IPS-NIHi11 (cell line): ENCODE measurements at regions not wholly inside any gene's neighbourhood (a gene's known extent, or its start where the extent isn't known, plus 50 kb on each side); places are given as distances from the start of the nearest gene placed in this dataset.
"Not testable (repeated sequence)": the region's sequence is repeated elsewhere in the genome, so short reads cannot be mapped to it uniquely, and the experiment has no call there.

Experiments
- DNase-seq: peaks from one replicate; pipeline ENCODE4 v3.0.0; 2012; ENCODE audit warnings: mixed read lengths, low spot score

DNA sequence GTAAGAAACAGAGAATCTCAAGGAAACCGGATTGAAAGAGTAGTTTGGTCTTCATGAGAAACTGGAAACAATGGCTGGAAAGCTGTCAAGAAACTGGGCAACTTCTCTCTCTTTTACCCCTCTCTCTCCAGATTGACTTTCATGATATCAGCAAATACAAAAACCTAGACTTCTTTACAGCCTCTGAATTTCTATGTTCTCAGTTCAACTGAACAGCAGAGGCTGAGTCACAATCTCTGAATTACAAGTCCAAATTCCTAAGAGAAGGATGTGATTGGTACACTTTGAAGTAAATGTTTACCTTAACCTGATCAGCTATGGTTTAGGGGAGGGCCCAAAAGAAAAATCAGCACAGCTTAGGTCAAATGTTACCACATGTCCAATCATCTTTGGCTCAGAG lies 974.9 kb downstream of the RPA4 start:
- DNase-seq, result no peak

DNA sequence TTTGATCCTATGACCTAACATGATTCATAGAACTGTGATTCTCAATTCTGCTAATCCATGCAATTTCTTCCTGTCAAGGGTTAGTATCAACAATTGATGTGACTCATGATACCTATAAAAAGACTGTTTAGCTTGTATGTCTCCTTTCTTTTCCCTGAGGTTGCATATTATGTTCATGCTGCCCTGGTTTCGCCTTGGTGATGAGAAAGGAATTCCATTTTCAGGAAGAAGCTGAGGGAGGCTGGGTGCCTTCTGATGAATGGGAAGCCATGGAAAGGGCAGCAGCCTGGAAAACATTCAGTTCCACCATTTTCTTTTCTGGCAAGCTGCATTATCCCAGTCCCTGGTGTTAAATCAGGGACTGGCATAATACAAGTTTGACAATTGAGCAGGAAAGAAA lies 976.5 kb downstream of the RPA4 start:
- DNase-seq, result no peak

DNA sequence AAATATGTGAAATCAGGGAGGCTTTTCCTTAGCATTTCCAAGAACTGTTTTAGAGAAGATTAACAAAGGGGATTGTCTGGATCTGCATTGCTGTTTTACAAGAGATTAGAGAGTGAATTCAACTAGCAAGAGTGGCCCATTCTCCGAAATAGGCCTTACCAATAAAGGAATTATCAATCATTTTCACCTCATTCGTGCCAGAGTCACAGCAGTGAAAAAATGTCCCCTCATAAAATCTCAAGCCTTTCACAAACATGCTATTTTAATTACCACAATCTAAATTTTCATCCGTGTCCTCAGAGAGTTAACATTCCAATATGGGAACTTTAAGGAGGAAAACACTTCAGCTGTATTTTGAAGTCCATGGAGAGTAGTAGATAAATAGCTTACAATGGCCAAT lies 979.6 kb downstream of the RPA4 start:
- no peak for DNase-seq

DNA sequence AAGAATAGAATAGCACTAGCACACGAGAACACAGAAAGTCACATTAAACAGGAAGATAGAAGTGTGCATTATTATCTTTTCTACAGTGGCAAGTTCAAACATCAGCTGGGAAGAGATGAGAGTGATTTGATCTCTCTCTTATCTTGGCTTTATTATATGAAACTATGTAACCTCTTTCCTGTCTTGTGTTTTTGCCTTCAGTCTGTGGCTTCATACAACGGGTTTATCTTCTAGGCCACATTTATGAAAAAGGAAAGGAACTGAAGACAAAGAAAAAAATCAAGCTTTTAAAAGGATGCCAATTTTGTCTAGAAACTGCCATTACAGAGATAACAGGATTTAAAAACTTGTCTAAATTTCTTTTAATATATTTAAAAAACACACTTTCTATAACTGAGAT lies 983.6 kb downstream of the RPA4 start:
- no peak for DNase-seq

DNA sequence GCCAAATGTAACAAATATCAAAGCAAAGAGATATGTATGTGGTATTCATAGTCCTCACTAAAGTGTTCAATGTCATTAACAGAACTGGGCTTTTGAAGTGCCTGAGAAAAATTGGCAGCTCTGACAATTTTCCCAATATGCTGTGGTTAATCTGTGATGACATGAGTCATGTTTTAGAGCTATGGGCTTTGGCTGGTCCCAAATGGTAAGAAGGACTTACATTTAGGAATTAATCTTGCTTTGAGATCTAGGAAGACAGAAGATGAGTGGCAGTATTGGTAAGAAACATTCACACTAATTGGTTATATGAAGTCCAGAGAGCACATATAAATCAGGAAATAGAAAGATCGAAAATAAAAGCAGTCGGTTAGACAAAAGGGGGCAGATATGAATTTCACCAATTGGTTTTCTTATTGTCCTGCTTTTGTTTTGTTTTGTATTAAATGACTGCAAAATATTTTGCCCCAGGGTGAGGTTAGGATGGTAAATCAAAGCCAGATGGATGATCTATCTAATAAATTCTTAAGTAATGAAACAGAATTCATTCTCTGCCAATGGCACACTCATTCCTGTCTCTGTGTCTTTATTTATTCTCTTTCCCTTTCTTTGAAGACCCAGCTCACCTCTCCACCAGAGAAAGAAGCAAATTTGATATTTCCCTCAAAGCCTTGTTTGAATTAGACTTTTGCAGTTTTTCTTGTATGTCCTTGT lies 993.1 kb downstream of the RPA4 start:
- DNase-seq, result no peak

DNA sequence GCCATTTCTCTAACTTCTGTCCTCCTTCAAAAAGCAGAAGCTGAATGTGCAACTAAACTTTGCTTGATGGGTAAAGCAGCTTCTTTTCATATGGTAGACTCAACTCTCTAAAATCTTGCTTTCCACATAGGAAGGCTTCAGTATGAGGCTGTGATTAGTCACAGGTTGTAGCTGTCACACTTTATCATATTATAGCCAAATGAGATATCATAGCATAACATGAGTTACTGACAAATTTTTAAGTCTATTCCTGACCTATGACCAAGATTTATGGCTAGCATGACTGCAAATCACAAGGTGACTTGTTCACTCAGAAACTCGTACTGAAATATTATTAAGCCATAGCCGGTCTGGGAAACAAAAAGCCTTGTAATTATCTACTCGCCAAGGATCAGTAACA lies 998.6 kb downstream of the RPA4 start:
- no peak for DNase-seq

DNA sequence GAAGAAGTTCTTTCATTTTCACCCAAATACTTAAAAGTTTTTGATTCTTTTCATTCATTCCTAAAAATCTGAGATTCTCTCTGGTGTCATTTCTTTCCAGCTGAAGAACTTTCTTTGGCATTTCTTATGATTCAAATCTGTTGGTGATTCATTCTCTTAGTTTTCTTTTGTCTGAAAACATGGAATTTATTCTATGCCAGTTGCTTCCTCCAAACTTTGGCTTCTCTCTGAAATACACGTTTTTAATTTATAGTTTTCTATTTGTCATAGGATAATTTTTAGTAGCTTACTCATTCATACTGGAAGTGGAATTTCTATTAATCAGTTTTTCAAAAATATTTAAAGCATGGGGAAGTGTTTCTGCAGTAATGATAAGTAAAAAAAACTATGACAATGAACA lies 1012.0 kb downstream of the RPA4 start:
- DNase-seq, result no peak

DNA sequence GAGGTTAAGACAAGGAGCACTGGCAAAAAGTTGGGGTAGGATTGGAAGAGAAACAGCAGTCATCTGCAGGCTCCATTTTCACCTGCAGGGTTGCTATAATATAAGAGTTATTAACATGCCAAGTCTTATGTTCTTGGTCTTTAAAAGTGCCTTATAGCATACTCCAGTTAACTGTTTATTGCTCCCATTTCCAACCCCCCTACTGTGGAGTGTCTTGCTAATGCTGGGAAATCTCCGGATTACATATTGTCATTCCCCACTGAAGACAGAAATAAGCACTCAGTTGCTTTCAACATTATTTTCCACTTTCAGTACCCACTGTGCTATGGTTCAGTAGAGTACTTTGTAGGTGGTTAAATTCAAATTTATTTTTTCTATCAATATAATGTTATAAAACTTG lies 1014.3 kb downstream of the RPA4 start:
- no peak for DNase-seq

DNA sequence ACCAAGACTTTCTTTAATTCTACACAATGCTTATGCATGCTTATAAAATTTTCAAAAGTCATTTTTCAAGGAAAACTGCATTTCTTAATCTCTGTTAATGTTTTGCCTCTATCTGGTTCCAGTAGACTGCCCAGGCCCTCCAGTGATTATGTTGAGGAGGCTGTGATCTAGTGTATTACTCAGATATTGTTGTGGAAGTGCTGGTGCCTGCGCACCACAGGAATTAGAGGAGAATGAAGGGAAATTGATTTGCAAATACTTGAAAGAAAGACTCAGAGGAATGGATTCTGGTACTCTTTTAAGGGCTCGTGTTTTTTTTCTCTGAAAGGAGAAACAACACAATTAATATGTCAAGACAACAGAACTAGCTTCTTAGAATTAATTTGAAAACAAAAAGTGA lies 1015.1 kb downstream of the RPA4 start:
- DNase-seq, result no peak

DNA sequence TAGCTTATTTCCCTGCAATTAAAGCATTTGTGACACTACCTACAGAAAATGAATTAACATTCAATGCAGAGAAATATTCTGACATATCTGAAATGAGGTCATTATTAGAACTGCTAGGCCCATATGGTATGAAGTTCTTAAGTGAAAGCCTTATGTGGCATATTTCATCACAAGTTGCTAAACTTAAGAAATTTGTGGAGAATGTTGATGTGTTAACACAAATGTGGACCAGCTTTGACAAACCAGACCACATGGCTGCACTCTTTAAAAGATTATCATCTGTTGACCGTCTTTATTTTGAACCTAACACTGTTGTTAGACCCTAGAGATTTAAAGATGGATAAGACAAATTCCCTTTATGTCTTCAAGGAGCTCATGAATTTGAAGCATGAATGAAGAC lies 1024.1 kb downstream of the RPA4 start:
- no peak for DNase-seq

DNA sequence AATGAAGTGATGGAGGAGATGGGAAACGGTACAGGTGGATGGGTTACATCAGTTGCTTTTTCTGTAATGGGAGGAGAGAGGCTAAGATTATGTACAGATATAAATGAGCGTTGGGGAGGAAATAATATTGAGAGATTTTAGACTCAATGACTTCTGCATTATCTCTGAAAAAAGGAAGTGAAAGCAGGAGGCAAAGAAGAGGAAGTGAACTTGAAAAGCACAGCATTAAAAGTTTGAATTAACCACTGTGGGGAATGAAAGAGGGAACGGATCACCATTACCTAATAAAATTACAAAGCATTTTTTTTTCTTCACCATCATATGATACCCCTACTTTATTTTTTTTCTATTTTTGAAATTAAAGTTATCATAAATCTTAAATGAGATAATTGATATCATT lies 1025.5 kb downstream of the RPA4 start:
- DNase-seq, result no peak

DNA sequence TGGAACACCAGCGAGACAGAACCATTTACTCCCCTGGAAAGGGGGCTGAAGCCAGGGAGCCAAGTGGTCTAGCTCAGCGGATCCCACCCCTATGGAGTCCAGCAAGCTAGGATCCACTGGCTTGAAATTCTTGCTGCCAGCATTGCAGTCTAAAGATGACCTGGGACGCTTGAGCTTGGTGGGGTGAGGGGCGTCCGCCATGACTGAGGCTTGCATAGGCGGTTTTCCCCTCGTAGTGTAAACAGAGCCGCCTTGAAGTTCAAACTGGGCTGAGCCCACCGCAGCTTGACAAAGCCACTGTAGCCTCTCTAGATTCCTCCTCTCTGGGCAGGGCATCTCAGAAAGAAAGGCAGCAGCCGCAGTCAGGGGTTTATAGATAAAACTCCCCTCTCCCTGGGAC lies 1031.7 kb downstream of the RPA4 start:
- DNase-seq, result not testable (repeated sequence)

DNA sequence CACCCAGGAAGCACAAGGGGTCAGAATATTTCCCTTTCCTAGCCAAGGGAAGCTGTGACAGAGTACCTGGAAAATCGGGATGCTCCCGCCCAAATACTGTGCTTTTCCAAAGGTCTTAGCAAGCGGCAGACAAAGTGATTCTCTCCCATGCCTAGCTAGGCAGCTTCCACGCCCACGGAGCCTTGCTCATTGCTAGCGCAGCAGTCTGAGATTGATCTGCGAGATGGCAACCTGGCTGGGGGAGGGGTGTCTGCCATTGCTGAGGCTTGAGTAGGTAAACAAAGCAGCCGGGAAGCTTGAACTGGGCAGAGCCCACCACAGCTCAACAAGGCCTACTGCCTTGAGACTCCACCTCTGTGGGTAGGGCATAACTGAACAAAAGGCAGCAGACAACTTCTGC lies 1037.5 kb downstream of the RPA4 start:
- DNase-seq, result not testable (repeated sequence)

DNA sequence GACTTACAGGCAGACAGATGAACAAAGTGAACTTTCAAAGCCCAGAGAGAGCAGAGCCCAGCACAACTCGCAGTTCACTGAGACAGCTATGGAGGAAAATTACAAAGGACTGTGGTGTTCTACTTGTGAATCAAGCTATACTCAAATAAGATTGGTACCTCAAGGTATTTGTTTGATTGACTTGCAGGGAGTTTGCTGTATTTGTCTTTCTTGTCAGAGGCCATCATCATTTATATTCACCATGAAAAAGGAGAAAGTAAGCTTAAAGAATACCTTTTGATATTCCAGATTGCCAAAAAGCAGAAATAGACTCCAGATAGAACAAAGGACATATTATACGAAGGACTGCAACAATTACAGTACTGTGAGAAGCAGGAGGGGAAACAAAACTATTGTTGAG lies 1047.9 kb downstream of the RPA4 start:
- DNase-seq, result no peak

DNA sequence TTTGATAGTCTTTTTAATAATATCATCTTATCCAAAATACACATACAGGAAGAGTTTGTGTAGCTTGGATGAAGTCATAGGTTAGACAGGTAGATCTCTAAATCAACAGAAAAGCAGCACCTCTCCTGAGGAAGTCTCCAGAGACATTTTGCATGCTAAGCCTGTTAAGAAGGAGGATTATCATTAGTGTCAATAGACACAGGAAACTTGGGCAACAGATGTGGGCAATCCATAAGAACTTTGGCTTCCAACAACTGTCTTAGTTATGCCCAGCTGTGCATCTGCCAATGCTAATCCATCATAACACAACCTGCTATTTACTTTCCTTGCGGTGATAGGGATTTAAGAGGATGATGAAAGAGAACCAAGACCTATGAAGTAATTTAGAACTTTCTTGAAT lies 1052.6 kb downstream of the RPA4 start:
- no peak for DNase-seq

DNA sequence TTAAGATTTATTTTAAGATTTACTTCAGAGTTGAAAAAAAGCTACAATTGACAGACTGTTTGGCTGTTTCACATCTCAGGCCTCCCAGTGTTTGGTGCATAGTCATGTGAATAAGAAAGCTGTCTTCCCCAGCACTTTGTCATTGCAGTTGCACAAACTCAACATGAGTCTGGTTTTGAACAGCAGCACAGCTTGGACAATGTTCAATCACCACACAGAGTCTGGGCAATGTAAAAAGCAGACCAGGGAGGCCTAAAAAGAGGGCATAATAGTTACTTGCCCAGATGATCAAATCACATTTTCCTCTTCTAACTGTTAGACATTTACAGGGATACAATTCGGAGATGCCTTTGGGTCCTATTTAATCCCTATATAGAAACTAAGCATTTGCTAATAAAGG lies 1055.0 kb downstream of the RPA4 start:
- DNase-seq, result no peak

DNA sequence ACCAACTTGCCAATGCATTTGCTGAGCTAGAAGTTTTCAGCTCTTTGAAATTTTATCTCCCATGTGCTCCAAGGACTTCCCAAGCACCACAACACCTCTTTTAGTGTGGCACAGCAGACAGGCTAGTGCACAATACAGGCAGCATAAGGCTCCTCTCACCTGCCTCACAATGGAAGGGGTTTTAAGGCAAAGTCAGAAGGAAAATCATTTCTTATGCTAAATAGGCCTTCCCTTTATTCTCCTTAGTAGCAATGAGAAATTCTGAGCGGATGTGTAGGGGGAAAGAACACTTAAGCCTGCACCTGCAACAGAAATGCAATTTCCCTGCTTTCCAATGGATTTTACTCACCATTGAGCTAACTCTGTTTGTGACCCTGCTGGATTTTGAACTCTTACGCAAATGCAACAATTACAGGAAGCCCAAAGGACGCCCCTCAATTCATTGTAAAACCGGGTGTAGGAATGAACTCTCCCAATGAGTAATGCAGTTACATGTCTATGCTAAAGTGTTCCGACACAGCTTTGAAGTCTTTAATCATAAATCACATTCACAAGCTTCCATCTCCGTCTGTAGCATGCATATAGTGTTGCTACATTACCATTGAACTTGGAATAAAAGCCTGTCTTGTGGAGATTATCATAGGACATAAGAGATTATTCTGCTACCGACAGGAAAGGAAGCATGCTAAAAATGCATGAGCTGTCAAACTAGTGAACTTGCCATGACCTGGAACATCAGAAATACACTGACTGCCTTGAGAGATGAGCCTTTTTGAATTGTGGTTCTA lies 1084.9 kb downstream of the RPA4 start:
- DNase-seq, result peak; percentile 11

DNA sequence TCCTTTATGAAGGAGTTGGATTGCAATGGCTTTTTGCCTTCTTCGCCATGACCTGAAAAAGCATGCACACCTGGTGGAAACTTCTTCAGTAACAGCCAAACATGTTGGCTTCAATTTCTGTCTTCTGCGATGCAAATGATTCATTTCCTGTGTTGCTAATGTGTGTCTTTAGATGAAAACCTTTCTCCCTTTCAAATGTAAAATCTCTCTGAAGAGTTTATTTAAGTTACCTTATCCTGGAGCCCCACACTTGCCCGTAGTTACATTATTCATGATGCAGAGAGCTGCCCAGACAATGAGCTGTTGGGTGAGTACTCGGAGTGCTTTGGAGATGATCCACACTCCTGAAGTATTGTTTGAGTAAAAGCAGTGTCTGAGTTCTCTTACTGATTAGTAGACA lies 1100.9 kb downstream of the RPA4 start:
- DNase-seq, result peak; percentile 14

DNA sequence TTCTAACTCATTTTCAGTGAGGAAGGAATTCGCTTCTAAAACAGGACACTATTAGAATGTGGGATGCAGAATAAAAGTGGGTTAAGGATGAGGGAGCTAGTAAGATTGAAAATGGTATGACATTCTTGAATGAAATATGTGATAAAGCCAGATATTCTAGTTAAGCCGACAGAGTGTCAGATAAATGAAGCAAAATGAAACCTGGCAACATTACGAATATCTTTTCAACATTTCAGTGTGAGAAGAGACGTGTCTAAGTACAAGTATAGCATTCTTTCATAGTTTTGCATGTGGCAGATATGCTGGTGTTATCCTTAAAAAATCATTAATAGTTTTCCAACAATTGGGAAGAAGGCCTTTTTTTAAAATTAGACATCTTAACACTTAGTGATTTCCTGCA lies 1101.4 kb downstream of the RPA4 start:
- DNase-seq, result no peak

DNA sequence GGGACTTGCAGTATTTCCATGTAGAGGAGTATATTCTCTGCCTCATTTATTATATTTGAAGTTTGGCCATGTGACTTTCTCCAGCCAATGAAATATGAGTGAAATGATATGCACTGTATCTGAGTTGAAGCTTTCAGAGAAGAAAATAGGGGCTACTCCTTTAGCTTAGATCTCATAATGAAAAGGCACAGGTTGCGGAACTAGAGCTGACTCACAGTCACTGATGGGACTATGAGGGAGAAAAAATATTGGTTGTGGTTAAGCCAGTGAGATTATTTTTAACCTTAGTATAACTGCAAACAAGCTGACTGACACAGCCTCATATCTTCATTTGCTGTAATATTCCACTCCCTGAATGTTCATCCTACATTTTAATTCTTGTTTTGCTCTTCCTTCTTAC lies 1104.3 kb downstream of the RPA4 start:
- no peak for DNase-seq

DNA sequence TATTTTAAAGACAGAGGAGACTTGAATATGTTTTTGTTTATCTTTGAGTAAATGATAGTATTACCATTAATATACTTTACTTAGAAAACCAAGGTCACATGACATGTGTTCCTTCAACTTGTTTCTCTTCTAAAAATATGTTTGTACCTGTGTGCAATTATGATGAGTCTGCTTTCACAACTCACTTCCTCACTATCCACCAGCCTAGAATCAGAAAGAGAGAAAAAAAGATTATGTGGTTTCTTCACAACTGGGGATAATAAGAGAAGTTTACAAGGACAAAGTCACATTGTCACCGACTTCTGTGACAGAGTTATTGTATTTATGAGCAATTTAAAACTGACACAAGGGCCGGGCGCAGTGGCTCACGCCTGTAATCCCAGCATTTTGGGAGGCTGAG lies 1112.1 kb downstream of the RPA4 start:
- no peak for DNase-seq

DNA sequence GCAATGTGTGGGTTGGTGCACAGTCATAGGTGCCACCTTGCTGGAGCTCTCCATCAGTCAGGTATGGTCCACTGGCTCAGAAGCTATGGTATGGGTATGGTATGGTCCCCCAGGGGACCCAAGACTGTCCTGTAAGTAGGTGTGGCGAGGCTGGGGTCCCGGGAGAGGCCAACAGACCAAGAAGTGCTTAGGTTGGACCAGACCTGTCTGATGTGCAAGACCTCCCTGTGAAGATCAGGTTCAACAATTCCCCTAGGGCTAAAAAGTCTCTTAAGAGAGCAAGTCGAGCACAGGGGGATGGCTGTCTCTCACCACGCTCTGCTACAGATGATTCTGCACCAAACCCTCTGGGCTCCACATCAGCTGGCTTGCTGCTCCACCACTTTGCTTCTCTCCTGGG lies 1145.0 kb downstream of the RPA4 start:
- DNase-seq, result no peak

DNA sequence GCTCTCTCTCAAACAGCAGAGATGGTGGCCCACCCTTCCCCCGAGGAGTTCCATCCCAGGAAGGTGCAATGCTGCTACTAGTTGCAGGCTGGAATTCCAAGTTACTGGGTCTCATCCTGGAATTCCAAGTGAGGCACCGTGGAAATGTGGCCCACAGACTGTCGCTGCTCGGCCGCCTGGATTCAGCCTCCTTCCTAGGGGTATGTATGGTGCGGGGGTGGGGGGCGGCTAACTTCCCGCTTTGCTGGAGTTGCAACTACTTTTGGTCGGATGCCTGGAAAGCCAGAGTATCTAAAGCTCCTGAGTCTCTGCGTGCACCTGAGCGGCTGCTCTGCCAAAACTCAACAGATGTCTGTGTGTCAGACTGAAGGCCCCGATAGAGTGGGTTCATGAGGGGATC lies 1146.2 kb downstream of the RPA4 start:
- no peak for DNase-seq

DNA sequence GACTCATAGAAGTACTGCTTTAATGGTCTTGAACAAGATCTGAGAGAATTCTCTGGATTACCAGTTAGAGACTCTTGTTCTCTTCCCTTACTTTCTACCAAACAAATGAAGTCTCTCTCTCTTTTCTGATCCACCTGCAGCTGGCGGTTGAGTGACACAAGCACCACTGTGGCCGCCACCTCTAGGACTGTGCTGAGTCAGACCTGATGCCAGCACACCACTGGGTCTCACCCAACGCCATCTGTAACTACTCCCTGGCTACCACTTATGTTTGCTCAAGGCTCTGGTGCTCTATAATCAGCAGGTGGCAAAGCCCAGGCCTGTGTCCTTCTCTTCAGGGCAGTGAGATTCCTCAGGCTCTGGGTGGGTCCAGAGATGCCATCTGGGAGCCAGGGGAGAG lies 1173.5 kb downstream of the RPA4 start:
- no peak for DNase-seq
